GM18519 (cell line): ENCODE measurements at regions not wholly inside any gene's neighbourhood (a gene's known extent, or its start where the extent isn't known, plus 50 kb on each side); places are given as distances from the start of the nearest gene placed in this dataset.
"Not testable (repeated sequence)": the region's sequence is repeated elsewhere in the genome, so short reads cannot be mapped to it uniquely, and the experiment has no call there.

Experiments
- ATAC-seq: cut with Tn5 transposase; IDR thresholded peaks from one replicate; pipeline ENCODE4 v1.9.1; 2021; ENCODE audit warnings: mild to moderate bottlenecking, moderate library complexity; ENCODE audit not compliant: unreplicated experiment, low FRiP score

DNA sequence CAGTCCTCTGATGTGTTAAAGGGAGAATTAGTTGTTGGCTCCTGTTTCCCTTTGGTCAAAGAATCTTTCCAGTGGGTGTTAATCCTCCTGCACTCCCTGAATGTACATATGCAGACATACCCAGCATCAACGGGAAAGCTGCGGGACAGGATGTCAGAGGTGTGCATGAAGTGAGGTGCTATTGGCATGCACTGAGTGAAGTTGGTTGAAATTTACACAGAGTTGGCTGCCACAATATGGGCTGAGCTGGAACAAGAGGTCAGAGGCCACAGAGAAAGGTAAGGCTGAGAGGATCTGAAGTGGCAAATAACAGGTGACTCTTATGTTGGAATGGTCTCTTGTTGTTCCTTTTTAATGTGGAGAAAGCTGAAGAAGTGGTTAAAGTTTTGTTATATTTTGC lies 82.7 kb upstream of the AKIRIN2 start:
- no peak for ATAC-seq

DNA sequence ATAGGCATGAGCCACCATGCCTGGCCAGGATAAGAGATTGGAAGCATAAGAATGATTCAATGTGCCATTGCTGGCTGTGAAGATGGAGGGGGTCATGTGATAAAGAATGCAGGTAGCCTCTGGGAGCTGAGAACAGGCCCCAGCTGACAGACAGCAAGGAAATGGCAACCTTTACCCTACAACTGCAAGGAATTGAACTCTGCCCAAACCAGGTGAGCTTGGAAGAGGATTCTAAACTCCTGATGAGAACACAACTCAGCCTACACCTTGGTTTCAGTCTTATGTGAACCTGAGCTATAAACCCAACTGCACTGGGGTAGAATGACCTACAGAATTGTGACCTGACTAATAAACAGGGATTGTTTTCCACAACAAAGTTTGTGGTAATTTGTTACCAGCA lies 82.0 kb upstream of the AKIRIN2 start:
- ATAC-seq, result no peak

DNA sequence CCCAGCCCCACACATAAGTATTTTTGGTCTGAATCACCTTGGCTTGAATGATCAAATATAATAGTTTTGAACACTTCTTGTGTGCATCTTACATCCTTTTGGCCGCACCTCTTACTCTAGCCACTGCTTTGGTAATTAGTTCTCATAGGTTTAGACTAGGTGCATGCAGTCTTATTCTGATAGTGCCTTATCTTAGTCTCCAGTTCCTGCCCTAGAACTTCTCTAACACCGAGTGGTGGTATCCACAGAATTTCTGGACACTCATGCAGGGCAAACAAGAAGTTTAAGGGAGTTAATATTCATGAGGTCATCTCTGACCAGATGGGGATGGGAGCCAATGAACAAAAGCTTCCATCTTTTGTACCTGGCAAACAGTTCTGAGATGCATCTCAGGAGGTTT lies 77.5 kb upstream of the AKIRIN2 start:
- ATAC-seq, result no peak

DNA sequence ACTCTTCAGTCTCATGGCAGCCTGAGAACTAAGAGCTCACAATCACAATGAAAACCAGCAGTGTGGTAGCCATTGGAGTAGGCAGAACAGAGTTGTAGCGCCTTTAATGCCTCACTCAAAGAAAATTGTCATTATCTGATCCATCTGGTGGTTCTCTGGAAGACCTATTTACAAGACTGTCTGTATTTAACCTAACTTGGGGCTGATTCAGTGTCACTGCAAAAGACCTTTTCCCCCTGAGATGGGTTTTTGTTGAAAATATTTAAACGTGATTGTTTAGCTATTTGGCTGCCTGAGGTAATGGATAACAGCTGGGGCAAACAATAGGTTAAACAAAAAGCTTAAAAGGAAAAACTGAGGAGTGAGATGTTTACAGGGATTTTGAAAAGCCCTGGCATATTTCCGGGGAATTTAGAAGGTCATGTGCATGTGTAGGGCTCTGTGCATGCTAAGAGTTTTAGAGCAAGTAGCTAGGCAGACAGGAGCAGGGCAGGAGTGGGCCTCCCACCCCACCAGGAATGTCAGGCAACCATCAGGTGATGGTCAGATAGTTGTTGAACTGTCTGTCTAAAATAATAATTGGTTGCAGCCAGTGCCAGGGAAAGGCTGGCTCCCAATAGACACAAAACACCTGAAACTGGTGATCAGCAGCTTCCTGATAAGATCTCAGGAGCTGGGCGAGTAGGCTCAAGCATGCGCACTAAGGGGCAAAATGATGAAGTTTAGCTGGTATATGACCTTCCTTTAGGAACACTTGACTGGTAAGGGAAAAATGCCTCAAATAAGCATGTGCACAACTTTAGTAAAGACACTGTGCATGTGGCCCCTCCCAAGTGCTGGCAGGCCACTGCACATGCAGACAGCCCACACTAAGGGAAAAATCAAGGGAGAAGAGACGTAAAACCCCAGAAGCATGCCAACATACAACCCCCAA lies 70.8 kb upstream of the AKIRIN2 start:
- ATAC-seq, result no peak

DNA sequence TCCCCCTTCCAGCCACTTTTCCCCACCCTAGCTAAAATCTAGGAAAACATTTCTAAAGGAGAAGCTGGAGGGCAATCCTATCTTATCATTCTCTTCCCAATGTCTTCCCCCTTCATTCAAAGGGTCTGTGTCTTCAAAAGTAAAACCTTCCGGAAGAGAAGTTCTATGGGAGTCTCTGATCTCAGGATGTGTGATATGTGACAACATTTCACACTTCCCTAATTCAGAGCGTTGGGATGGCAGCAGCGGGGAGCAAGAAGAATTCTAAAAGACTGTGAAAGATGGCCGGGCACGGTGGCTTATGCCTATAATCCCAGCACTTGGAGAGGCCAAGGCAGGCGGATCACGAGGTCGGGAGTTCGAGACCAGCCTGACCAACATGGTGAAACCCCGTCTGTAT lies 65.4 kb upstream of the AKIRIN2 start:
- no peak for ATAC-seq

DNA sequence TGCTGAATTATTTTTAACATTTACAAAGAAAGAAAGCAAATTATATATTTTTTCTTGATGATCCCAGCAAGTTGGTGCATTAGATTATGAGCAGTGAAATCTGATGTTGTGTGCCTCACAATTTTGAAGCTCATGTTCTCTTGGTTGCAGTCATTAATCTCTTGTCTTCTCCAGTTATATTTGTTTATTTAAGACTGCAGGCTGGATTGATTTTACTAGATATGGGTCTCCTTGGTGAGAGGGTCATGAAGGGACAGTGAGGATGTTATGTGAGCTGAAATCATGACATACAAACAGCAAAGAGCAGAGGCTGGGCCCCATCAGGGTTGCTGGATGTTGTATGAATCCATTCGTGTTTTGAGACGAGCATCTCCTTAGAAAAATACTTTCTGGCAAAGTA lies 64.2 kb upstream of the AKIRIN2 start:
- no peak for ATAC-seq

DNA sequence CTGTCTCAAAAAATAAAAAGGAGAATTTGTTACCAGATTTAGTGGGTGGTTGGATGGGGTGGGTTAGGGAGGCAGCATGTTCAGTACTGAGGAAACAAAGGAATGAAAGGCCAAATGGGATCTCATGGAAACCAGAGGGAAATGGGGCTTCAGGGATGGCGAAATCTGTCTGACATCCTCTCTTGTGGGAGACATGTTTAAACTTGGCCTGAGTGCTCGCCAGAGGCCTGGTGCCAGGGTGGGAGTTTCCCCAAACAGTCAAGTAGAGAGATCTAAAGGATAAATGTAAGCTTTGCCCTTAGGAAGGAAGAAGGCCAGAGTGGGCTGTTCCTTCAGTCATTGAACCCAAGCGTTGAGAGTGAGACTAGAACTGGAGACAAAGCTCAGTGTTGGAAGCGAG lies 61.9 kb upstream of the AKIRIN2 start:
- no peak for ATAC-seq

DNA sequence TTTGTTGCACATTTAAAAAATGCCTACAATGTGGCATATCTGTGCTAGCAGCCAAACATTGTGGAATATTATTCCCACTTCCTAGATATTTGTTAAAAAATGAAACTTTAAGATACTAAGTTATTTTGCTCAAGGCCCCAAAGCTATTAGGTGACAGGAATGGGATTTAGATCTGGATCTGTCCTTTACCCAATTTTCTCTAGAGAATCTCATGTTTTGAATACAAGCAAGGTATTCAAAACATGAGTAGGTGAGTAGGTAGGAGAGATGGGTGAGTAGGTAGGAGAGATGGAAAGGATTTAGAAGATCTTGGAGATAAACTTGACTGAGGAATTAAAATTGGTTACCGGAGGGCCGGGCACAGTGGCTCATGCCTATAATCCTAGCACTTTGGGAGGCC lies 61.2 kb upstream of the AKIRIN2 start:
- no peak for ATAC-seq

DNA sequence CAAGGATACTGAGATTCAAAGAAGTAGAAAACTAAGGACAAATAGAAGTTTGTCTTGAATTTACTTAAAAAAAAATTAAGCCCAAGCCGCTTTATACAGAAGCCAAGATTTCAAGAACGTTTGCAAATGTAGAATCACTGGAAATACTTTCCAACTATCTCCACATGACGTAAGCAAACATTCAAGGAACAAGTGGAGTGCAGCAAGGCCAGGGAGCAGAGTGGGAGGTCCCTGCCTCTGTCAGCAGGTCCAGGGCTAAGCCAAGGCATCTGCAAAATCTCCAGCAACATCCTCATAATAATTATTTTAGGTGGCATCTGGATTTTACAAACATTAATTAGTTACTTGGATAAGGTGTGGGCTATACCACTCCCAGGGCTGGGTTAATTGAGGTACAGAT lies 60.1 kb upstream of the AKIRIN2 start:
- ATAC-seq, result no peak

DNA sequence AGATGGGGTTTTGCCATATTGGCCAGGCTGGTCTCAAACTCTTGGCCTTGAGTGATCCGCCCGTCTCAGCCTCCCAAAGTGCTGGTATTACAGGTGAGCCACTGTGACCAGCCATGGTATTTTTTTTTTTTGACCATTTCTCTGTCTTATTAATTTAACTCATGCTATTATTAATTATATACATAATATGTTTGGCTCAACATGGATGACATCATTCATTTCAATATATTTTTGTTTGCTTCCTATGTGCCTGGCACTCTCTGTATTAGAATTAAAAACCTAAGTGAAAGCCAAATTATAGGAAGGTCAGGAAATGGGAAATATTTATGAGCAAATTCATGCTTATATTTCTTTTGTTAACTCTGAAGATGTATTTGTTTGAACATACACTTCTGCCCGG lies 55.8 kb upstream of the AKIRIN2 start:
- ATAC-seq, result no peak

DNA sequence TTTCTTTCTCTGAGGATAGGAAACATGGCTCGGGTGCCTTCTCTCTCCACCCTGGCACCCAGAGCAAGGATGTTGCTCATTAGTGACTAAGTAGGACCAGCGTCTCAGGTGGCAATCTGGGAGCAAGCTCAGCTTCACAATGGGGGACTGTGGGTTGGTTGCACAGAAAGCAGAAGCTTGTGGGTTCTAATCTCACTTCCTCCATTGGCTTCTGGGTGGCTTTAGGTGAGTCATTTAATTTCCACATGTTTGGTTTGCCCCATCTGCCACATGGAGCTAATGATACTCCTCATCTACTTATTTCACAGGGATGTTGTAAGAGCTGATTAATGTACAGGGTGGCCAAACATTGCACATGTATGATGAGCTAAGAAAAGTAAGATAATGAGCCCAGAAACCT lies 54.8 kb upstream of the AKIRIN2 start:
- peak; percentile 96 for ATAC-seq

DNA sequence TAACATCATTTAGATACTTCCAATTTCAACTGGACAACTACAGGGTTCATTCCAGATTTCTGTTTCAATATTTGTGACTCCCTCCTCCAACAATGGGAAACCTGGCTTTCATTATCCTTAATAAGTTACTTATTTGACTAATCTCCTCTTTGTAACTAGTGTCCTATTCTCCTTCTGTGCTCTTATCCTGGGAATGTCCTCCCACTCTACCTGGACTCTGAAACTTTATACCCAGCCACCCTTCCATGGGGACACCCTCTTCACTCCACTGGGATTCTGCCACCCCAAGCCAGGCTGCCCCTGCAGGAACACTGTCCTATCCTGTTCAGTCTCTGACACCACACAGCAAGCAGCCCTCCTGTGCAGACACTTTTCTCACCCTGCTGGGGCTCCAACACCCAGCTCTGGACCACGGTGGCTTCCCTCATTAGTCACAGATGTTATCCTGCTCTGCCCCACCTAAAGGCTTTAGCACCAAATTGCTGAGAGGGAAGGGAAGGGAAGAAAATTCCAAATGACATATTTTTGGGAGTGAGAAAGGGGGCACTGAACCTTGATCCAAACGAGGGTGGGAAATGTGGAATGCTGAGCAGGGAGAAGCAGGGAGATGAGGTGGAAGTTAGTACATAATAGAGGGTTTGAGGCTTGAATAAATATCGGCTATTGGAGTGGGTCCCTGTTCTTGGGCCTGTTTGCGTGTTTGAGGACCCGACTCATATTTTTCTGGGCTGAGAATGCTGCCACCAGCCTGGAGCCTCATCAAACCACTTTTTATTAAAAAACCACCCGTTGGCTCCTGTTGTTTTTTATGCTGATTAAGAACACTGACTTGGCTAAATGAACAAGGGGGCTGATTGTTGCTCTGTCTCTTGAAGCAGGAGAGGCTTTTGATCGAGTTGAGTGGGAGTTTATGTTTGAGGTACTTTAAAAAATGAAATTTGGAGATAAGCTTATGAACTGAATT lies 54.0 kb upstream of the AKIRIN2 start:
- no peak for ATAC-seq

DNA sequence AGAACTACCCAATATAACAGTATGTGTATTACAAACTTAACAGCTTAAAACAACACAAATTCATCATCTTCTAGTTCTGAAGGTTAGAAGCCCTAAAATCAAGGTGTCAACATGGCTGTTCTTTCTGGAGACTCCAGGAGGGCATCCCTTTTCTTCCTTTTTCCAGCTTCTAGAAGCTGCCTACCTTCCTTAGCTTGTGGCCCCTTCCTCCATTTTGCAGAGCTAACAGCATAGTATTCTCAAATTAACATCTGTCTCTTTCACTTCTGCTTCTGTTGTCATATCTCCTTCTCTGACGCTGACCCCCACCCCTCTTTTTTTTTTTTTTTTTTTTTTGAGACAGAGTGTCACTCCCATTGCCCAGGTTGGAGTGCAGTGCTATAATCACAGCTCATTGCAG lies 52.8 kb upstream of the AKIRIN2 start:
- ATAC-seq, result peak; percentile 55

DNA sequence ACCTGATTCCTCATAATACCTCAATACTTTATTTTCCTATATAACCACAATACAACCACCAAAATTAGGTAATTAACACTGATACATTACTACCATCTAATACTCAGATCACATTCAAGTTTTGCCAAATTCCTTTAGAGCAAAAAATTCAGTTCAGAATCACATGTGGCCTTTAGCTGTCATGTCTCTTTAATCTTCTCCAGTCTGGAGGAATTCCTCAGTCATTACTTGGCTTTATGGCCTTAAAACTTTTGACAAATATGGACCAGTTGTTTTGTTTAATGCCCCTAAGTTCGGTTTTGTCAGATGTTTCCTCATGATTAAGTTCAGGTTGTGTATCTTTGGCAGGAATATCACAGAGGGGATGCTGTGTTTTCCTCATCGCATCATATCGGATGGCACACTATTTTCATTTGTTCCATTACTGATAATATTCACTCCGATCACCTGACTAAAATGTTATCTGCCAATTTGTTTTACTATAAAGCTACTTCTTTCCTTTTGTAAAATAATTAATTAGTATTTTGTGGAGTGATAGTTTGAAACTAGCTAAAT lies 51.2 kb upstream of the AKIRIN2 start:
- ATAC-seq, result no peak

DNA sequence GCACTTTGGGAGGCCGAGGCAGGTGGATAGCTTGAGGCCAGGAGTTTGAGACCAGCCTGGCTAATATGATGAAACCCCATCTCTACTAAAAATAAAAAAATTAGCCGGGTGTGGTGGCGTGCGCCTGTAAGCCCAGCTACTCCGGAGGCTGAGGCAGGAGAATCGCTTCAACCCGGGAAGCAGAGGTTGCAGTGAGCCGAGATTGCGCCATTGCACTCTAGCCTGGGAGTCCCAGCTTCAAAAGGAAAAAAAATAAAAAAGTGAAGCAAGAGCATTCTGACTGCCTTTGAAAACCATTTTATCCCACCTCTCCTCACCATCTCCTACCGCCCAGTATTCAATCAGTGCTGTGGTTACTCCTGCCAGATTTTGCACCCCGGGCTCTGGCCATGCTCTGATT lies 50.5 kb upstream of the AKIRIN2 start:
- ATAC-seq, result not testable (repeated sequence)
